KOPT-K1 (cell line): ENCODE measurements at regions not wholly inside any gene's neighbourhood (a gene's known extent, or its start where the extent isn't known, plus 50 kb on each side); places are given as distances from the start of the nearest gene placed in this dataset.

ENCODE experiments used
- H3K27ac ChIP-seq: fragments of 200-600 bp; sonication (generic); 2 replicates; pipeline ENCODE4 v1.5.1; 2016; ENCODE audit warnings: antibody characterized with exemption, mild to moderate bottlenecking, low read depth, low read length; ENCODE audit not compliant: poor library complexity, severe bottlenecking
- H3K36me3 ChIP-seq: fragments of 200-600 bp; sonication (generic); 2 replicates; pipeline ENCODE4 v1.5.1; 2017; ENCODE audit warnings: antibody characterized with exemption, mild to moderate bottlenecking, low read length, moderate library complexity; ENCODE audit not compliant: insufficient read depth
- H3K9me3 ChIP-seq: fragments of 200-600 bp; sonication (generic); 2 replicates; pipeline ENCODE4 v1.5.1; 2017; ENCODE audit warnings: antibody characterized with exemption, low read length, mild to moderate bottlenecking; ENCODE audit not compliant: insufficient read depth, poor library complexity, severe bottlenecking

DNA sequence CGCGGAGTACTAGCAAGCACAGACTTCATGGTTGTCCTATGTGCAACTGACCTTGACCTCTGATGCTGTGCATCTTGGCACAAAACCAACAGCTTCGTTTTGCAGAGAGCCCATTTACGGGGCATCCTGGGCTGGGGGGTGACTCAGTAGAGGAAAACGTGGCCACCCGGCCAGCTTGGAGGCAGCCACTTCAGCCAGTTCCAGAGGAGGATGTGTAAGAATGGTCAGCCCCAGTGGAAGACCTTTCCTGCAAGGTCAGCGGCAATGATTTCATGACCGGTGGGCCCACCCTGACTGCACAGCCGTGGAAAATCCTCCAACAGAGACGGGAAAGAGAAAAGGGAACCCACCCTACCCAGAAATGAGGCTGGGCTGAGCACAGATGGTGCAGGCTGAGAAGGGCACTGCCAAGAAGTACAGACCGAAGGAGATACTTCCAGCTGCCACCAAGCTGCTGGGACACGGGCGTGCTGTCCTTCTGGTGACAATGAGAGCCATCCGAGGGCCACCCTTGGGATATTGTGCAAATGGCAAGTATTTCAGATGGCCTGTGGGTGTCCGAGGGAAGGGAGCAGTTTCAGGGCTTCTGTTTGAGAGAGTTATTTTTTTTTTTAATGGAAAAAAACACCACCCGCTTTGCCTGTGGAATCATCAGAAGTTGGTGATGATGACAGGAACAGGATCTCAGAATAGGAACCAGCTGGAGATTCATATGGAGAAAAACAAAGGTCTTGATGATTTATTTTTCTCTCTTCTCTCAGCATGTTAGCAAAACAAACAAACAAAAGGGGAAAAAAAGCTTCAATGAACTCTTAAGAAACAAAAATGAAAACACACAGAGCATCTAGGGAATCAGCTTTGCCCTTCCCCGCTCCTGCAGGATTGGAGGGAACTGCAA lies 120.2 kb upstream of the RFLNA start:
- Histone ChIP-seq H3K9me3 (no peaks in the 10 kb centered on the region), H3K27ac (no peak overlapping the region), H3K36me3 (no peaks in the 10 kb centered on the region)

- no peaks in the 10 kb centered on the region for H3K36me3 ChIP-seq
- no peaks in the 10 kb centered on the region for H3K9me3 ChIP-seq
- H3K27ac ChIP-seq, result no peak overlapping the region
These were observed 119.2 kb upstream of the RFLNA start for GRCh38 chr12:124175704-124176103.

GRCh38 chr12:124177276-124177950 lies 117.5 kb upstream of the RFLNA start:
- Histone ChIP-seq H3K27ac (no peak overlapping the region), H3K9me3 (no peaks in the 10 kb centered on the region)

DNA sequence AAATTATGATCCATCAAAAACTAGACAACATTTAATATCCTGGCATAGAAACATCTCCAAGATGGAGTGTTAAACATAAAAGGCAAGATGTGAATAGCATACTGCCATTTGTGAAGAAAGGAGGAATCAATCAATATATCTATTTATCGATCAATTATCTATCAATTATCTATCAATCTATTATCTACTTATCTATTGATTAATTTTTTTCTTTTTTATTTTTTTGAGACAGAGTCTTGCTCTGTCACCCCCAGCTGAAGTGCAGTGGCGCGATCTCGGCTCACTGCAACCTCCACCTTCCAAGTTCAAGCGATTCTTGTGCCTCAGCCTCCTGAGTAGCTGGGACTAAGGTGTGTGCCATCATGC lies 117.0 kb upstream of the RFLNA start:
- Histone ChIP-seq H3K27ac (no peak overlapping the region), H3K9me3 (no peaks in the 10 kb centered on the region), H3K36me3 (no peaks in the 10 kb centered on the region)

More at GRCh38 chr12:124177276-124177950, 117.5 kb upstream of the RFLNA start:
- H3K36me3 ChIP-seq, result no peaks in the 10 kb centered on the region

- Histone ChIP-seq H3K27ac (no peak overlapping the region), H3K9me3 (no peaks in the 10 kb centered on the region), H3K36me3 (no peaks in the 10 kb centered on the region)
These were observed 114.8 kb upstream of the RFLNA start for GRCh38 chr12:124179936-124180607.

DNA sequence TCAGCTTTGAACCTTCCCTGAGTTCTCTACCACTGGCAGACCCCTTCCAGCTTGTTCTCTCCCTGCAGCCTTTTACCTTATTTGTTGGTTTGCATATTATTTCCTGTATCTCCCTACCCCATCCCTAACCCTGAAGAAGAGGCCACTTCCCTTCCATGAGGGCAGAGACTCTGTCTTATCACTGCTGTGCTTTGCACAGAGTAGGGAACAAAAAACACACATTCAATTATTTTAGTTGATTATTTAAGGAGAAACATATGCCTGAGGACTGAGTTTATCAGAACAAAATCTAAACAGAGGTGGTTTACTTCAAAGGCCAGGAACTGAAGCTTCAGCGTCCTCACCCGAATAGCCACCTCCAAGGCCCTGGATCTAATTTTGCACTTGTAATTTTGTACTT lies 111.7 kb upstream of the RFLNA start:
- no peak overlapping the region for H3K27ac ChIP-seq
- no peaks in the 10 kb centered on the region for H3K9me3 ChIP-seq
- no peaks in the 10 kb centered on the region for H3K36me3 ChIP-seq

GRCh38 chr12:124184456-124184855 lies 110.4 kb upstream of the RFLNA start:
- Histone ChIP-seq H3K9me3 (no peaks in the 10 kb centered on the region), H3K27ac (no peak overlapping the region), H3K36me3 (no peaks in the 10 kb centered on the region)

DNA sequence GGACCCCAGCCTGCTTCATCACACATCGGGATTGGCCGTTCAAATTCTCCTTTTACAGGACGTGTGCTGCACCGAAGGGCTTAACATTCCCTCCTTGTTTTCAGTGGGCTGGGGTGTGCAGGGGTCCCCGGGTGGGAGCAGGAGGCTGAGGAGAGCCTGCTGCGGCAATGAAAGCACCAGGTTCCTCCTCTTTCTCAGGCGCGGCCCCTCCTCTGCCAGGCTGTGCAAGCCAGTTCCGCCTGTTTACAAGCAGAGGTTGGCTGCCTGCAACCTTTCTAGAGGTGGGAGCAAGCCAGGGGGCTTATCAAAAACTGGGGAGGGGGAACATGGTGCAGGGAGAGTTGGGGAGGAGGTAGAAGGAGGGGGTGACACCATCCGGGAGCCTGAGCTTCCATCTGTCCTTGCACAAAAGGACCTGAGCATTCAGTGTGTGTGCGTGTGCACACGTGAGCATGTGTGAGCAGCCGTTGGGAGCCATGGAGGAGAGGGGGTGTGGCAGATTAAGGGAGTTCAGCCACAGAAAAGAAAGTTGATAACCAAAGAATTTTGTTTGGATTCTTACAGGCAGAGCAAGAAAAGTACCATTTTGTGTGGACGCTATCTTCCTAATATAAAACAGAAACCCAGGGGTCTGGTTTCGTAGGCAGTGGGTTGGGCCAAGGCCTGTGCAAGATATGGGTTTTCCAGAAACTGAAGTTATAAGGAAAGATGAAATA lies 108.8 kb upstream of the RFLNA start:
- Histone ChIP-seq H3K27ac (no peak overlapping the region), H3K36me3 (no peaks in the 10 kb centered on the region), H3K9me3 (no peaks in the 10 kb centered on the region)

- no peaks in the 10 kb centered on the region for H3K36me3 ChIP-seq
- H3K27ac ChIP-seq, result no peak overlapping the region
These were observed 106.8 kb upstream of the RFLNA start for GRCh38 chr12:124188084-124188483.

DNA sequence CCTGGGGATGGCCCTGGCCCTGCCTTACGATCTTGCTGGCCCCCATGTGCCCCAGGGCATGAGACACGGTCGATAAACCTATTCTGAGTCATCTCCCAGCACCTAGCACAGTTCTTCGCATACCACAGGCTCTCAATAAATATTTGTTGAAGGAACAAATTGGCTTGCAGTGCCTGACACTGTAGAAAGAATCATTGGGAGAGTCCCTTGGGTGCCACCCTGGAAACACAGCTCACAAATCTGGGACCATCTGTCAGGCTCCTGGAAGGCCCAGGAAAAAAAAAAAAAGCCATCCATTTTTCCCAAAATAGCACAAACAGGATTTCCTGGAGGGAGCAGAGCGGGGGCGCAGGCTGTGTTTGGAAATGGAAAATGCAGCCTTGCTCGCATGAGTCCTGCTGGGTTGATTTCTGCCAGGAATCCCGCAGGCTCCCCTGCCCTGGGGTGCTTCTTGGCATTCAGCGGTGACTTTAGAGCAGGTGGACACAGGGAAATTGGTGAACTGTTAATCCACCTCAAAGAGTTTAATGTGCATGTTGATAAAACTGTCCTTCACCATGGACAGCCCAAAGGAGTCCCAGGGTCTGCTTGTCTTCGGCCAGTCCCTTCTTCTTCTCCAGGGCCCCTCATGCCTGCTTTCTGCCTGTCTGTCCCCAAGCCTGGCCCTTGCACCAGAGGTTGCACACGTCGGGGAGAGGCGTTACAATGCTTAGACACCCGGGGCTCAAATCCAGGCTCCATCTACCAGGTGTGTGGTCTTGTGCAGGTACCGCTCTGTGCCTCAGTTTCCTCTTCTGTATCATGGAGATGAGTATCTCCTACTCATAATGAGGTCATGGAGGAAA lies 106.1 kb upstream of the RFLNA start:
- Histone ChIP-seq H3K27ac (no peak overlapping the region), H3K9me3 (no peaks in the 10 kb centered on the region), H3K36me3 (no peaks in the 10 kb centered on the region)

More at GRCh38 chr12:124188084-124188483, 106.8 kb upstream of the RFLNA start:
- no peaks in the 10 kb centered on the region for H3K9me3 ChIP-seq

GRCh38 chr12:124190312-124191023 lies 104.4 kb upstream of the RFLNA start:
- H3K9me3 ChIP-seq, result no peaks in the 10 kb centered on the region
- H3K36me3 ChIP-seq, result no peaks in the 10 kb centered on the region
- H3K27ac ChIP-seq, result no peak overlapping the region

DNA sequence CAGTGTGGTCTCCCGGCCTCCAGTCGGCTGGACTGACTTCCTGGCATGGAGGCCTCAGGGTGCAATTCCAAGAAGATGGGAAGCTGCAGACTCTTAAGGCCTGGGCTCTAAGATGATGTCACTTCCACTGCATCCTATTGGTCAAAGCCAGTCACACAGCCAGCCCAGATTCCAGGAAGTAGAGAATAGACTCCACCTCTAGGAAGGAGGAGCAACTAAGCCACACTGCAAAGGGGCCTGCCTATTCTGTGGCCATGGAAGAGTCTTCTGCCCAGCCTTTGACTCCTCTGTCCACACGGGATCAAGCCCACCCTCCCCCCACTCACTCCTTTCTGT lies 103.9 kb upstream of the RFLNA start:
- Histone ChIP-seq H3K27ac (no peak overlapping the region), H3K9me3 (no peaks in the 10 kb centered on the region), H3K36me3 (no peaks in the 10 kb centered on the region)

- no peaks in the 10 kb centered on the region for H3K36me3 ChIP-seq
- H3K27ac ChIP-seq, result no peak overlapping the region
- H3K9me3 ChIP-seq, result no peaks in the 10 kb centered on the region
These were observed 102.9 kb upstream of the RFLNA start for GRCh38 chr12:124191966-124192365.
